A673 (cell line): ENCODE measurements at regions not wholly inside any gene's neighbourhood (a gene's known extent, or its start where the extent isn't known, plus 50 kb on each side); places are given as distances from the start of the nearest gene placed in this dataset.
"Not testable (repeated sequence)": the region's sequence is repeated elsewhere in the genome, so short reads cannot be mapped to it uniquely, and the experiment has no call there.

Experiments used
- CTCF ChIP-seq: fragments of 300-800, 200-600 bp; sonication (generic); conservative IDR thresholded peaks from 2 replicates; pipeline ENCODE4 v1.5.1; 2017; ENCODE audit warnings: low read depth, mild to moderate bottlenecking, antibody characterized with exemption, low read length, moderate library complexity, mixed read lengths
- EZH2 ChIP-seq: fragments of 200-600 bp; sonication (generic); IDR thresholded peaks from 2 replicates; pipeline ENCODE4 v1.6.1; 2017; ENCODE audit warnings: borderline replicate concordance, low read depth, mild to moderate bottlenecking, mixed read lengths, antibody characterized with exemption, low read length; ENCODE audit not compliant: poor library complexity, severe bottlenecking

DNA sequence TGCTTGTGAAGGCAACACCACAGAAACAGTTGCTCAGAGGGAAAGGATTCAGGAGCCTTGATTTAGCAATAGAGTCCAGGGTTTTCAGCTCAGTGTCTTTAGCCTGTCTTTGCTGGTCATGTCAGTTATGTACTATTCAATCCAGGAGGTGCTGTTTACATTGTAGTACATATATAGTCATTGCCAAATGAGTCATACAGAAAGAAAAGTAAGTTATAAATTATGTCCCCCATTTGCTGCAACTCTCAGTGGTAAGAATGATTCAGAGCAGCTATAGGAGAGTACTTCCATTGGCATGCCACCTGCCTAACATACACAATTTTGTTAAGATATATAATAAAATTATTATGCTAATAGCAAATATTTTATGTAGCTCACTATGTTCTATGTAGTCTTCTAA lies 1163.4 kb downstream of the FOXD4L5 start:
- not testable (repeated sequence) for TF ChIP-seq CTCF, EZH2
